ENCODE measurements at regions not wholly inside any gene's neighbourhood (a gene's known extent, or its start where the extent isn't known, plus 50 kb on each side); places are given as distances from the start of the nearest gene placed in this dataset.

GRCh38 chr10:78737883-78738856, 330.6 kb upstream of the ZMIZ1 start:
- no peak for TF ChIP-seq CREB1 (IDR thresholded peaks at IDR 0.05; ENCODE audit: low read depth)
- TF ChIP-seq REST (IDR thresholded peaks at IDR 0.05; ENCODE audit: low read depth): no peak
- TF ChIP-seq USF1 (IDR thresholded peaks at IDR 0.05): no peak
- TF ChIP-seq TAF1 (IDR thresholded peaks at IDR 0.05; ENCODE audit: low read depth): no peak
- TF ChIP-seq YY1 (IDR thresholded peaks at IDR 0.05; ENCODE audit: low read depth): no peak
- TF ChIP-seq NFIC (IDR thresholded peaks at IDR 0.05): no peak
- TF ChIP-seq EP300 (IDR thresholded peaks at IDR 0.05; ENCODE audit: borderline replicate concordance): no peak
- TF ChIP-seq TCF12 (IDR thresholded peaks at IDR 0.05; ENCODE audit: low read depth): no peak
- no peak for TF ChIP-seq RAD21 (IDR thresholded peaks at IDR 0.05; ENCODE audit: low read depth)
- no peak for TF ChIP-seq MAX (IDR thresholded peaks at IDR 0.05)
- TF ChIP-seq CEBPB (IDR thresholded peaks at IDR 0.05): no peak
- TF ChIP-seq ZBTB7A (IDR thresholded peaks at IDR 0.05; ENCODE audit: low read depth): no peak
- TF ChIP-seq TEAD4 (IDR thresholded peaks at IDR 0.05): no peak
- TF ChIP-seq EGR1 (IDR thresholded peaks at IDR 0.05): no peak
- no peak for TF ChIP-seq FOXM1 (IDR thresholded peaks at IDR 0.05; ENCODE audit: borderline replicate concordance, low read depth)

- TF ChIP-seq TCF12 (IDR thresholded peaks at IDR 0.05; ENCODE audit: low read depth) (no peak), CREB1 (IDR thresholded peaks at IDR 0.05; ENCODE audit: low read depth) (no peak), REST (IDR thresholded peaks at IDR 0.05; ENCODE audit: low read depth) (no peak), YY1 (IDR thresholded peaks at IDR 0.05; ENCODE audit: low read depth) (no peak), EP300 (IDR thresholded peaks at IDR 0.05; ENCODE audit: borderline replicate concordance) (no peak), FOXM1 (IDR thresholded peaks at IDR 0.05; ENCODE audit: borderline replicate concordance, low read depth) (no peak), NFIC (IDR thresholded peaks at IDR 0.05) (no peak), MAX (IDR thresholded peaks at IDR 0.05) (no peak), TEAD4 (IDR thresholded peaks at IDR 0.05) (no peak), ZBTB7A (IDR thresholded peaks at IDR 0.05; ENCODE audit: low read depth) (no peak), USF1 (IDR thresholded peaks at IDR 0.05) (no peak), CEBPB (IDR thresholded peaks at IDR 0.05) (no peak), TAF1 (IDR thresholded peaks at IDR 0.05; ENCODE audit: low read depth) (no peak), EGR1 (IDR thresholded peaks at IDR 0.05) (no peak), RAD21 (IDR thresholded peaks at IDR 0.05; ENCODE audit: low read depth) (no peak)
These were observed 329.9 kb upstream of the ZMIZ1 start for GRCh38 chr10:78738861-78739260.

GRCh38 chr10:78739444-78740053, 329.2 kb upstream of the ZMIZ1 start:
- no peak for TF ChIP-seq USF1 (IDR thresholded peaks at IDR 0.05)

- TF ChIP-seq MAX (IDR thresholded peaks at IDR 0.05) (no peak), FOXM1 (IDR thresholded peaks at IDR 0.05; ENCODE audit: borderline replicate concordance, low read depth) (no peak), YY1 (IDR thresholded peaks at IDR 0.05; ENCODE audit: low read depth) (no peak), USF1 (IDR thresholded peaks at IDR 0.05) (no peak), CREB1 (IDR thresholded peaks at IDR 0.05; ENCODE audit: low read depth) (no peak), RAD21 (IDR thresholded peaks at IDR 0.05; ENCODE audit: low read depth) (no peak), CEBPB (IDR thresholded peaks at IDR 0.05) (no peak), EP300 (IDR thresholded peaks at IDR 0.05; ENCODE audit: borderline replicate concordance) (no peak), NFIC (IDR thresholded peaks at IDR 0.05) (no peak), REST (IDR thresholded peaks at IDR 0.05; ENCODE audit: low read depth) (no peak), EGR1 (IDR thresholded peaks at IDR 0.05) (no peak), TAF1 (IDR thresholded peaks at IDR 0.05; ENCODE audit: low read depth) (no peak), ZBTB7A (IDR thresholded peaks at IDR 0.05; ENCODE audit: low read depth) (no peak), TEAD4 (IDR thresholded peaks at IDR 0.05) (no peak), TCF12 (IDR thresholded peaks at IDR 0.05; ENCODE audit: low read depth) (no peak)
These were observed 327.5 kb upstream of the ZMIZ1 start for GRCh38 chr10:78740976-78741915.

All from Ishikawa (cell line).